Tibial nerve (tissue), 4 donors: ENCODE measurements at regions not wholly inside any gene's neighbourhood (a gene's known extent, or its start where the extent isn't known, plus 50 kb on each side); places are given as distances from the start of the nearest gene placed in this dataset.

Source experiments
- CTCF ChIP-seq, 5 experiments: fragments of 200-600 bp in 3 of 5; fragments of 450-650 bp in 2 of 5; sonication (generic) in 3 of 5; IDR thresholded peaks; one replicate each; pipeline ENCODE4 v1.5.1; 2016 to 2019; ENCODE audit warnings: antibody characterized with exemption in 5 of 5, mild to moderate bottlenecking in 3 of 5, moderate library complexity in 2 of 5
- EP300 ChIP-seq, 2 donors: sonication (generic); formaldehyde crosslinking; IDR thresholded peaks; one replicate each; pipeline ENCODE4 v1.6.1; 2017; ENCODE audit warnings: antibody characterized with exemption in 2 of 2, mild to moderate bottlenecking in 1 of 2
- POLR2A ChIP-seq, 2 donors: fragments of 450-650 bp; IDR thresholded peaks; one replicate each; pipeline ENCODE4 v1.6.1; 2017; ENCODE audit warnings: antibody characterized with exemption in 2 of 2, mild to moderate bottlenecking in 2 of 2, moderate library complexity in 2 of 2

GRCh38 chr13:22238269-22238668 lies 567.4 kb downstream of the FGF9 start:
- no peak for TF ChIP-seq POLR2A (IDR thresholded peaks at IDR 0.05)
- no peak for TF ChIP-seq CTCF (IDR thresholded peaks at IDR 0.05)
- no peak for TF ChIP-seq EP300 (IDR thresholded peaks at IDR 0.05)
